ENCODE measurements at regions not wholly inside any gene's neighbourhood (a gene's known extent, or its start where the extent isn't known, plus 50 kb on each side); places are given as distances from the start of the nearest gene placed in this dataset.
"Not testable (repeated sequence)": the region's sequence is repeated elsewhere in the genome, so short reads cannot be mapped to it uniquely, and the experiment has no call there.

- DNase-seq (ENCODE audit: low spot score), result no peak
Measured at GRCh38 chr2:228786901-228787300, 484.2 kb downstream of the PID1 start.

GRCh38 chr2:228782281-228782680 lies 488.8 kb downstream of the PID1 start:
- no peak for DNase-seq (ENCODE audit: low spot score)

GRCh38 chr2:228777855-228778355 lies 493.2 kb downstream of the PID1 start:
- DNase-seq (ENCODE audit: low spot score), result no peak

- no peak for DNase-seq (ENCODE audit: low spot score)
Measured at GRCh38 chr2:228774548-228774947, 496.5 kb downstream of the PID1 start.

- no peak for DNase-seq (ENCODE audit: low spot score)
Measured at GRCh38 chr2:228771774-228772173, 499.3 kb downstream of the PID1 start.

GRCh38 chr2:228771315-228771714 lies 499.8 kb downstream of the PID1 start:
- DNase-seq (ENCODE audit: low spot score), result no peak

- DNase-seq (ENCODE audit: low spot score), result no peak
Measured at GRCh38 chr2:228768818-228769217, 502.3 kb downstream of the PID1 start.

- DNase-seq (ENCODE audit: low spot score), result not testable (repeated sequence)
Measured at GRCh38 chr2:228768141-228768540, 502.9 kb downstream of the PID1 start.

- DNase-seq (ENCODE audit: low spot score), result no peak
Measured at GRCh38 chr2:228767196-228767595, 503.9 kb downstream of the PID1 start.

- DNase-seq (ENCODE audit: low spot score), result no peak
Measured at GRCh38 chr2:228763379-228763981, 507.6 kb downstream of the PID1 start.

- DNase-seq (ENCODE audit: low spot score), result no peak
Measured at GRCh38 chr2:228762565-228762964, 508.5 kb downstream of the PID1 start.

- DNase-seq (ENCODE audit: low spot score), result not testable (repeated sequence)
Measured at GRCh38 chr2:228755661-228756060, 515.4 kb downstream of the PID1 start.

GRCh38 chr2:228747483-228747882 lies 523.6 kb downstream of the PID1 start:
- DNase-seq (ENCODE audit: low spot score), result no peak

GRCh38 chr2:228738671-228739380 lies 532.3 kb downstream of the PID1 start:
- no peak for DNase-seq (ENCODE audit: low spot score)

GRCh38 chr2:228735697-228736096 lies 535.4 kb downstream of the PID1 start:
- DNase-seq (ENCODE audit: low spot score), result no peak

GRCh38 chr2:228731517-228731916 lies 539.6 kb downstream of the PID1 start:
- no peak for DNase-seq (ENCODE audit: low spot score)

GRCh38 chr2:228728961-228729360 lies 542.1 kb downstream of the PID1 start:
- DNase-seq (ENCODE audit: low spot score), result no peak

GRCh38 chr2:228725031-228725430 lies 543.5 kb upstream of the SPHKAP start:
- no peak for DNase-seq (ENCODE audit: low spot score)

GRCh38 chr2:228723599-228723998 lies 542.1 kb upstream of the SPHKAP start:
- DNase-seq (ENCODE audit: low spot score), result no peak

- no peak for DNase-seq (ENCODE audit: low spot score)
Measured at GRCh38 chr2:228722311-228722710, 540.8 kb upstream of the SPHKAP start.

- no peak for DNase-seq (ENCODE audit: low spot score)
Measured at GRCh38 chr2:228720895-228721294, 539.4 kb upstream of the SPHKAP start.

GRCh38 chr2:228709788-228710371 lies 528.4 kb upstream of the SPHKAP start:
- no peak for DNase-seq (ENCODE audit: low spot score)

- no peak for DNase-seq (ENCODE audit: low spot score)
Measured at GRCh38 chr2:228707846-228708245, 526.4 kb upstream of the SPHKAP start.
